H1 (cell line): ENCODE measurements at regions not wholly inside any gene's neighbourhood (a gene's known extent, or its start where the extent isn't known, plus 50 kb on each side); places are given as distances from the start of the nearest gene placed in this dataset.

Source experiments
- CTCF ChIA-PET: fragments of 300-600 bp; sonication (Branson Sonifier 250); formaldehyde crosslinking; loops from one replicate; lab custom pipeline; 2021; ENCODE audit not compliant: partially characterized antibody; lab: Charles Lee
- POLR2A ChIA-PET: fragments of 300-600 bp; sonication (Branson Sonifier 250); formaldehyde crosslinking; loops from one replicate; lab custom pipeline; 2021; ENCODE audit warnings: inconsistent platforms; ENCODE audit not compliant: partially characterized antibody; lab: Charles Lee
- DNase-seq, 2 experiments: peaks; one replicate each; pipeline versions ENCODE4 v3.0.0 to v3.0.0-alpha.2; 2010 to 2022; ENCODE audit warnings: low spot score in 2 of 2, low read depth in 1 of 2, mixed read lengths in 1 of 2
- FAIRE-seq: peaks from 2 replicates; lab custom pipeline; 2011; peaks lifted over from hg19 to GRCh38; lab: Jason Lieb, UNC
- H2AFZ ChIP-seq: 2 replicates; pipeline ENCODE4 v1.8.1; 2012; ENCODE audit warnings: low read length, inconsistent platforms
- H2AK5ac ChIP-seq: 2 replicates; pipeline ENCODE4 v1.6.1; 2013; ENCODE audit warnings: low read depth, low read length
- H2BK120ac ChIP-seq: replicated peaks from 2 replicates; pipeline ENCODE3; 2013; ENCODE audit warnings: low read depth, low read length, inconsistent platforms
- H2BK12ac ChIP-seq: 2 replicates; pipeline ENCODE4 v1.6.1; 2013; ENCODE audit warnings: low read depth, low read length
- H2BK15ac ChIP-seq: 2 replicates; pipeline ENCODE4 v1.6.1; 2013; ENCODE audit warnings: low read length
- H2BK20ac ChIP-seq: 2 replicates; pipeline ENCODE4 v1.6.1; 2013; ENCODE audit warnings: low read length
- H2BK5ac ChIP-seq: 2 replicates; pipeline ENCODE4 v1.6.1; 2013; ENCODE audit warnings: low read depth, low read length
- H3K14ac ChIP-seq: 2 replicates; pipeline ENCODE4 v1.6.1; 2013; ENCODE audit warnings: inconsistent platforms; ENCODE audit not compliant: insufficient read length
- H3K18ac ChIP-seq: 2 replicates; pipeline ENCODE4 v1.6.1; 2013; ENCODE audit warnings: low read length; ENCODE audit errors: extremely low read depth
- H3K23ac ChIP-seq: 2 replicates; pipeline ENCODE4 v1.6.1; 2013; ENCODE audit warnings: inconsistent platforms; ENCODE audit not compliant: insufficient read length
- H3K23me2 ChIP-seq: 2 replicates; pipeline ENCODE4 v1.6.1; 2013; ENCODE audit warnings: low read depth, low read length
- H3K27ac ChIP-seq: 2 replicates; pipeline ENCODE4 v1.6.1; 2011; ENCODE audit warnings: low read depth, low read length, inconsistent platforms
- H3K27me3 ChIP-seq, 4 experiments: replicated peaks in 1 of 4; 1 replicate in 1 of 4; 2 replicates in 3 of 4; pipeline versions ENCODE4 v1.6.1 to v1.8.1; 2011 to 2013; ENCODE audit warnings: low read length in 3 of 4, mild to moderate bottlenecking in 3 of 4, inconsistent platforms in 2 of 4, mixed read lengths in 2 of 4, moderate library complexity in 1 of 4; ENCODE audit not compliant: control insufficient read depth in 3 of 4, insufficient read depth in 3 of 4; ENCODE audit errors: extremely low read depth in 1 of 4
- H3K36me3 ChIP-seq, 4 experiments: 2 replicates each; pipeline versions ENCODE4 v1.6.1 to v1.8.1; 2011 to 2013; ENCODE audit warnings: mild to moderate bottlenecking in 4 of 4, low read length in 3 of 4, moderate library complexity in 2 of 4, control low read depth in 1 of 4, inconsistent platforms in 1 of 4; ENCODE audit not compliant: insufficient read depth in 4 of 4, control insufficient read depth in 2 of 4
- H3K4ac ChIP-seq: replicated peaks from 2 replicates; pipeline ENCODE3; 2013; ENCODE audit warnings: low read length, low read depth, mixed read lengths, inconsistent platforms; ENCODE audit not compliant: insufficient read length
- H3K4me1 ChIP-seq, 4 experiments: replicated peaks in 1 of 4; 1 replicate in 1 of 4; 2 replicates in 3 of 4; pipeline versions ENCODE4 v1.6.1 to v1.8.1; 2011 to 2013; ENCODE audit warnings: low read length in 3 of 4, inconsistent platforms in 2 of 4, mixed read lengths in 1 of 4; ENCODE audit not compliant: insufficient read depth in 4 of 4, control insufficient read depth in 3 of 4
- H3K4me2 ChIP-seq, 2 experiments: 2 replicates each; pipeline versions ENCODE4 v1.6.1 to v1.8.1; 2011 to 2013; ENCODE audit warnings: low read depth in 2 of 2, low read length in 2 of 2, control low read depth in 1 of 2, inconsistent platforms in 1 of 2, mild to moderate bottlenecking in 1 of 2; ENCODE audit not compliant: insufficient read depth in 1 of 2
- H3K4me3 ChIP-seq, 4 experiments: fragments of 200-600, 300-600 bp in 1 of 4; sonication (generic), shearing (Covaris generic), sonication (Bioruptor Twin) in 1 of 4; 2 replicates each; pipeline versions ENCODE4 v1.5.1 to v1.8.1; 2011 to 2016; ENCODE audit warnings: low read length in 4 of 4, low read depth in 3 of 4, control low read depth in 2 of 4, inconsistent platforms in 2 of 4, mild to moderate bottlenecking in 2 of 4, mixed read lengths in 1 of 4, moderate library complexity in 1 of 4; ENCODE audit not compliant: insufficient read depth in 2 of 4; ENCODE audit errors: extremely low read depth in 1 of 4
- H3K56ac ChIP-seq: replicated peaks from 2 replicates; pipeline ENCODE3; 2013; ENCODE audit warnings: low read depth, mild to moderate bottlenecking, mixed read lengths, low read length, inconsistent platforms; ENCODE audit not compliant: insufficient read length
- H3K79me1 ChIP-seq: 2 replicates; pipeline ENCODE4 v1.6.1; 2013; ENCODE audit warnings: low read depth, low read length, control low read depth
- H3K79me2 ChIP-seq, 2 experiments: 2 replicates each; pipeline versions ENCODE4 v1.6.1 to v1.8.1; 2012 to 2013; ENCODE audit warnings: low read length in 2 of 2, mild to moderate bottlenecking in 2 of 2, inconsistent platforms in 1 of 2; ENCODE audit not compliant: insufficient read depth in 2 of 2, control insufficient read depth in 1 of 2
- H3K9ac ChIP-seq, 4 experiments: replicated peaks in 1 of 4; 1 replicate in 1 of 4; 2 replicates in 3 of 4; pipeline versions ENCODE4 v1.6.1 to v1.8.1; 2011 to 2013; ENCODE audit warnings: low read depth in 3 of 4, low read length in 3 of 4, control low read depth in 2 of 4, mild to moderate bottlenecking in 2 of 4, moderate library complexity in 2 of 4, inconsistent platforms in 1 of 4; ENCODE audit errors: extremely low read depth in 1 of 4
- H3K9me3 ChIP-seq, 2 experiments: 2 replicates each; pipeline versions ENCODE4 v1.6.1 to v1.8.1; 2012 to 2013; ENCODE audit warnings: mild to moderate bottlenecking in 2 of 2, moderate library complexity in 2 of 2, control low read depth in 1 of 2, inconsistent platforms in 1 of 2, low read depth in 1 of 2, low read length in 1 of 2, mixed read lengths in 1 of 2; ENCODE audit not compliant: insufficient read depth in 2 of 2
- H4K20me1 ChIP-seq, 2 experiments: replicated peaks in 1 of 2; 2 replicates each; pipeline versions ENCODE3 to v1.8.1; 2011 to 2013; ENCODE audit warnings: inconsistent platforms in 2 of 2, low read length in 2 of 2, mild to moderate bottlenecking in 1 of 2; ENCODE audit not compliant: insufficient read depth in 2 of 2, control insufficient read depth in 1 of 2
- H4K5ac ChIP-seq: 2 replicates; pipeline ENCODE4 v1.6.1; 2013; ENCODE audit warnings: low read length, low read depth, mixed read lengths, inconsistent platforms; ENCODE audit not compliant: insufficient read length
- H4K8ac ChIP-seq: 2 replicates; pipeline ENCODE4 v1.8.0; 2013; ENCODE audit warnings: mild to moderate bottlenecking, moderate library complexity, low read length, inconsistent platforms; ENCODE audit not compliant: insufficient read depth; ENCODE audit errors: extremely low read depth
- H4K91ac ChIP-seq: replicated peaks from 2 replicates; pipeline ENCODE3; 2013; ENCODE audit warnings: low read length, mixed read lengths, inconsistent platforms; ENCODE audit not compliant: insufficient read length
- CHD1 ChIP-seq: IDR thresholded peaks from 2 replicates; pipeline ENCODE4 v1.6.1; 2012; ENCODE audit warnings: low read depth, low read length, improper control_type of control experiment
- CTCF ChIP-seq, 3 experiments: IDR thresholded peaks; 1 replicate in 2 of 3; 2 replicates in 1 of 3; pipeline versions ENCODE4 v1.5.1 to v1.6.1; 2011; ENCODE audit warnings: low read length in 3 of 3, mild to moderate bottlenecking in 3 of 3, inconsistent platforms in 2 of 3, low read depth in 1 of 3, moderate library complexity in 1 of 3; ENCODE audit not compliant: insufficient read depth in 1 of 3; ENCODE audit errors: control extremely low read depth in 1 of 3
- RAD21 ChIP-seq, 2 experiments: IDR thresholded peaks in 1 of 2; conservative IDR thresholded peaks in 1 of 2; 2 replicates each; pipeline ENCODE4 v1.6.1; 2011; ENCODE audit warnings: low read depth in 2 of 2, low read length in 2 of 2, improper control_type of control experiment in 1 of 2, inconsistent platforms in 1 of 2, mild to moderate bottlenecking in 1 of 2, moderate library complexity in 1 of 2
- TBP ChIP-seq: IDR thresholded peaks from 2 replicates; pipeline ENCODE4 v1.6.1; 2011; ENCODE audit warnings: low read depth, low read length, improper control_type of control experiment
- WGBS, 2 experiments: shearing (Covaris generic) in 1 of 2; methylation state at CpG; one replicate each; pipeline versions ENCODE4 v1.1.6 to v1.1.7; 2013 to 2015; ENCODE audit warnings: low lambda C conversion rate in 2 of 2, mixed read lengths in 2 of 2, inconsistent platforms in 1 of 2, low coverage in 1 of 2, missing lambda C conversion rate in 1 of 2; ENCODE audit not compliant: insufficient replicate concordance in 2 of 2, insufficient coverage in 1 of 2, insufficient read length in 1 of 2; ENCODE audit errors: extremely low coverage in 1 of 2, missing lambda C conversion rate in 1 of 2; 5-methylcytosine and 5-hydroxymethylcytosine counted together

DNA sequence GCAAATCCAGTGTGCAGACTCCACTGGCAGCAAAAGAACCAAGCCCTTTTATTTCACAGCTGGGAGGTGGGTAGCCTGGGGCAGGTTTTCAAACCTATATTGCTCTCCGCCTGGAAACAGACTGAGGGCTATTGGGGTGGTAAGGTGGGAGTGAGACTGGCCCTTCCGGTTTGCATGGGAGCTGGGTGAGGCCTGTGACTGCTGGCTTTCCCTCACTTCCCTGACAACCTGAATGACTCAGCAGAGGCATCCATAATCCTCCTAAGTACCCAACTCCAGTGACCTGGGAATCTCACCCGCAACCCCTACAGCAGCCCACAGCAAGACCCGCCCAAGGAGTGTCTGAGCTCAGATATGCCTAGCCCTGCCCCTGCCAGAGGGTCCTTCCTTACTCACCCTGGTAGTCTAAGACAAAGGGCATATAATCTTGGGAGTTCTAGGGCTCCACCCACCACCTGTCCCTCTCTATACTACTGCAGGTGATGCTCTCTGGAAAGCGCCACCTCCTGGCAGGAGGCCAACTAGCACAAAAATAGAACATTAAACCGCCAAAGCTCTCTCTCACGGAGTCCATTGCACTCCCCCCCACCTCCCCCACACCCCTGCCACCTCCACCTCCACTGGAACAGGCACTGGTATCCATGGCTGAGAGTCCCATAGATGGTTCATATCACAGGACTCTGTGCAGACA is 602.0 kb upstream of the C16orf82 start:
- Histone ChIP-seq H2AK5ac (no peak overlapping the region), H3K79me1 (no peaks in the 10 kb centered on the region), H3K4me1 (no peaks in the 10 kb centered on the region), H3K4me2 (no peak overlapping the region), H2BK15ac (no peak overlapping the region), H3K36me3 (no peaks in the 10 kb centered on the region), H3K79me2 (no peaks in the 10 kb centered on the region), H3K23me2 (no peaks in the 10 kb centered on the region), H3K27me3 (no peaks in the 10 kb centered on the region), H2BK120ac (no peak overlapping the region), H3K4me3 (no peak overlapping the region), H4K91ac (no peak overlapping the region), H3K23ac (no peak overlapping the region), H2BK5ac (no peak overlapping the region), H2BK20ac (no peak overlapping the region), H4K8ac (no peak overlapping the region), H3K9me3 (peaks cover 0 to 3% of the 10 kb centered on the region in 2 experiments; a peak in 1 of 4 replicates), H3K27ac (no peak overlapping the region), H2BK12ac (no peak overlapping the region), H2AFZ (no peak overlapping the region; the same call in 1 of the 2 replicates), H3K56ac (no peak overlapping the region), H4K20me1 (no peaks in the 10 kb centered on the region), H3K18ac (no peak overlapping the region), H4K5ac (no peak overlapping the region), H3K9ac (no peak overlapping the region), H3K4ac (no peak overlapping the region), H3K14ac (no peak overlapping the region)
- DNase-seq (no peak), FAIRE-seq (no peak)
- ChIA-PET CTCF (interaction anchor here (1.0 to 2.7 kb wide), 10 partner anchors 9 to 472 kb away, joined by 3 to 8 read pairs (median 4); no protein-coding TSS in a partner anchor), POLR2A (no interaction called here)
- WGBS, 2 experiments, result 93% methylated on average over 4 of the region's 7 CpGs; no CpG with 5 or more reads in 1 of the 2 experiments
- peak in 1 of 2 experiments; percentile 26; a peak in 1 of 4 replicates for TF ChIP-seq RAD21 (IDR thresholded peaks at IDR 0.05 in 1 of 2, conservative IDR thresholded peaks at IDR 0.05 in 1 of 2; ENCODE audit: low read depth in 2 of 2, low read length in 2 of 2)
- peak in 1 of 3 experiments; percentile 1; a peak in 1 of 4 replicates for TF ChIP-seq CTCF (IDR thresholded peaks at IDR 0.05; ENCODE audit: control extremely low read depth in 1 of 3, insufficient read depth in 1 of 3, low read depth in 1 of 3, low read length in 3 of 3)
- no peak for TF ChIP-seq CHD1
- TF ChIP-seq TBP, result no peak
